Activated T-cell treated with anti-CD3 and anti-CD28 coated beads, Interleukin-2, amount 50 U/mL, for 48 hours (primary cell): ENCODE measurements at regions not wholly inside any gene's neighbourhood (a gene's known extent, or its start where the extent isn't known, plus 50 kb on each side); places are given as distances from the start of the nearest gene placed in this dataset.
"Not testable (repeated sequence)": the region's sequence is repeated elsewhere in the genome, so short reads cannot be mapped to it uniquely, and the experiment has no call there.

Experiments
- DNase-seq, 2 experiments: peaks; one replicate each; pipeline ENCODE4 v3.0.0-alpha.2; 2020

DNA sequence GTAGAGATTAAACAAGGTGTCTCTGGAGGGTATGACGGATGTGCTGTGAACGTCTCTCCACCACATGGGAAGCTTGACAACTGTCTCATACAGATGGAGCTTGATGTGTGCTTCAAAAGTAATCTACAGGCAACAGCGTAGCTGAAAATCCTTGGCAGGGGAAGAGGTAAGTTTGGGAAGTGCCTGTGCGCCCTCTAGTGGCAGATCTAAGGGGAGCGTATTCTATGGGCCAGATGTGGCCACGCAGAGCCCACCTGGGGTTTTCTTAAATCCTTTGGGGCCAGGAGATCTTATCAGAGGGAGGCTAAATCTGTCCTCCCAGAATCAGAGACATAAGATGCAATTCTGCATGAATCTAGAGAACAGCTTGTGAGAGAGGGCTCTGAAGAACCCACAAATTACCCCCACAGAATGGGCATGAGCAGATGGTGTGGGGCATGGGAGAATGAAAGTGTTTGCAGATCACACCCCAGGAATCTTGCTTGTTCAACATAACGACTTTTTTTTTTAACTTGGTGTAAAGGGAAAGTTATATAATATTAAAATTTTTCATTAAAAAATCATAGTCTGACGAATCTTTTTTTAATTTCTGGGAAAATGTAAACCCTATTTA lies 91.2 kb upstream of the MPP7 start:
- peak; percentile 74 to 77 for DNase-seq

DNA sequence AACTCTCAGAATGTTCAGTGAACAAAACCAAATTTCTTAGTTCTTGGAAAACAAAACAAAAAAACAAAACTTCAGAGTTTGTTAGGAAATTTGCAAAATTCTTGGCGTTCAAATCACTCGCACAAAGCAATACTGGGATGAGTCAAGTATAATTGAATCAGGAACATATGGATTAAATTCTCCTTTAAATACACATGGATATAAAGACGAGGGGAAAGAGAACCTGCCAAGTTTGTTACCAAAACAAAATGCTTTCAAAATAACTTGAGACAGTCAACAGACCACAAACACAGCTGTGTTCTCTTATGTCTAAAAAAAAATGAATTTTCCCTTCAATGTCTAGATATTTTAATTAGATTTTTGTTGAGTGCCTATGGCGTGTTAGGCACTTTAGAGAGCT lies 93.5 kb upstream of the MPP7 start:
- no peak for DNase-seq

DNA sequence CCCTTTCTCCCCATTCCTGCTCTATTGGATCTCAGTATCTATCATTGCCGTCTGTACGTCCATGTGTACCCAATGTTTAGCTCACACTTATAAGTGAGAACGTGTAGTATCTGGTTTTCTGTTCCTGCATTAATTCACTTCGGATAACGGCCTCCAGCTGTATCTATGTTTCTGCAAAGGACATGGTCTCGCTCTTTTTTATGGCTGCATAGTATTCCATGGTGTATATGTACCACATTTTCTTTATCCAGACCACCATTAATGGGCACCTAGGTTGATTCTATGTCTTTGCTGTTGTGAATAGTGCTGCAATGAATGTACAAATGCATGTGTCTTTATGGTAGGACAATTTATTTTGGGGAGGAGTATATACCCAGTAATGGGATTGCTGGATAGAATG lies 94.4 kb upstream of the MPP7 start:
- DNase-seq = no peak

DNA sequence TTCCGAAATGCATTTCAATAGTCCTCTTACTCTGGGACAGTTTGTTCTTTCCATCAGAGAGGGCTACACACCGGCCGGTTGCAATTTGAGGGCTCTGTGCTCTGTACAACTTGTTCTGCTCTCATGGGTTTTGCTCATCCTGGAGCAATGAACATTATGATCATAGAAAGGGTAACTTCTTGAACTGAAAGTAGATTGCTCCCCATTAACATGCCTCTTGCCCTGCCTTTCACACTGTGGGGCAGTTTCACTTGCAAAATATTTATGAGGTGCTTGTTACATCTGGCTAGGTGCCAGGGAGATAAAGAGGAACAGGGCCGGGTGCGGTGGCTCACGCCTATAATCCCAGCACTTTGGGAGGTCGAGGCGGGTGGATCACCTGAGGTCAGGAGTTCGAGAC lies 97.3 kb upstream of the MPP7 start:
- DNase-seq = no peak

DNA sequence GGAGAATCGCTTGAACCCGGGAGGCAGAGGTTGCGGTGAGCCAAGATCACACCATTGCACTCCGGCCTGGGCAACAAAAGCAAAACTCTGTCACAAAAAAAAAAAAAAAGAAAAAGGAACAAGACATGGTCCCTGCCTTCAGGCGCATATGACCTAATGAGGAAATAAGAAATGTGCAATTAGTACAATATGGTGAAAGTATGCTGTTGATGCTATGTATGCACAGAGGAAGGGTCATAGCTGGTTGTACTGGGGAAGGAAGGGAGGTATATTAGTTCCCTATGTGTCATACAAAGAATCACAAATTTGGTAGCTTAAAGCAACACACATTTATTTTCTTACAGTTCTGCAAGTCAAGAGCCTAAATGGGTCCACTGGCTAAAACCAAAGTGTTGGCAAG lies 97.8 kb upstream of the MPP7 start:
- DNase-seq = no peak

DNA sequence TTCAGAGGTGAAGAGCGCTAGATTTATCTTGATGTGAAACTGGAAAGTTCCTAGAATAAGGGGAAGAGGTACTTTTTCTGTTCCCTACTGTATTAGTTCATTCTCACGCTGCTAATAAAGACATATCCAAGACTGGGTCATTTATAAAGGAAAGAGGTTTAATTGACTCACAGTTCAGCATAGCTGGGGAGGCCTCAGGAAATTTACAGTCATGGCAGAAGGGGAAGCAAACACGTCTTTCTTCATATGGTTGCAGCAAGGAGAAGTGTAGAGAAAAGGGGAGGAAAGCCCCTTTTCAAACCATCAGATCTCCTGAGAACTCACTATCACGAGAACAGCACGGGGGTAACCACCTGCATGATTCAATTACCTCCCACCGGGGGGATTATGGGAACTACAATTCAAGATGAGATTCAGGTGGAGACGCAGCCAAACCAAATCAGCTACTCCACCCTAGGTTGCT lies 99.8 kb upstream of the MPP7 start:
- DNase-seq = not testable (repeated sequence)

DNA sequence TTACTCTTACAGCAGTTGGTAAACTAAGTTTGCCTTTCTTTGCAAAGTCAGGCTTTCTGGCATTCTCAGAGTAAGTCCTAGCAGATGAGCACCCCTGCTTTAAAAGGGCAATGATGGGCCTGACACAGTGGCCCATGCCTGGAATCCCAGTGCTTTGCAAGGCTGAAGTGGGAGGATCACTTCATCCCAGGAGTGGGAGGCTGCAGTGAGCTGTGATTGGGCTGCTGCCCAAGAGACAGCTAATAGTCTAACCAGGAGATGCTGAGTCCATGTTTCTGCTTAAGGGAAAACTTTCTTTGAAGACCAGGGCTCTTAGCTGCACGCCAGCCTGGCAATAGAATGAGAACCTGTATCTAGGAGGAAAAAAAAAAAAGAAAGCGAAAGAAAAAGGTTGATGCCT lies 100.2 kb upstream of the MPP7 start:
- DNase-seq = no peak

DNA sequence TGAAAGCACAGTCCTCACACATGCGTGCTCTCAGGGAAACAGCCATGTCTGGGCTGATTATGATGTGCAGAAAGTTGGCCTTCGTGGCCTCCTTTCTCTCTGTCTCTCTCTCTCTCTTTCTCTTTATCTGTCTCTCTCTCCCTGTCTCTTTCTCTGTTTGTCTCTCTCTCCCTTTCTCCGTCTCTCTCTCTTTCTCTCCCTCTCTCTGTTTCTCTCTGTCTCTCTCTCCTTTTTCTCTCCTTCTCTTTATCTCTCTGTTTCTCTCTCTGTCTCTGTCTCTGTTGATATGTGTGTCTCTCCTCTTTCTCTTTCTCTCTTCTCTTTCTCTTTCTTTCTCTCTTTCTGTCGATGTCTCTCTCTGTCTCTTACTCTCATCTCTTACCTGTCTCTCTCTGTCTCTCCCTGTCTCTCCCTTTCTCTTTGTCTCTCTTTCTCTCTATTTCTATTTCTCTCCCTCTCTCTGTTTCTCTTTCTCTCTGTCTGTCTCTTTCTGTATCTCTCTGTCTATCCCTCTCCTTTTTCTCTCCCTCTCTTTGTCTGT lies 105.4 kb upstream of the MPP7 start:
- no peak for DNase-seq

DNA sequence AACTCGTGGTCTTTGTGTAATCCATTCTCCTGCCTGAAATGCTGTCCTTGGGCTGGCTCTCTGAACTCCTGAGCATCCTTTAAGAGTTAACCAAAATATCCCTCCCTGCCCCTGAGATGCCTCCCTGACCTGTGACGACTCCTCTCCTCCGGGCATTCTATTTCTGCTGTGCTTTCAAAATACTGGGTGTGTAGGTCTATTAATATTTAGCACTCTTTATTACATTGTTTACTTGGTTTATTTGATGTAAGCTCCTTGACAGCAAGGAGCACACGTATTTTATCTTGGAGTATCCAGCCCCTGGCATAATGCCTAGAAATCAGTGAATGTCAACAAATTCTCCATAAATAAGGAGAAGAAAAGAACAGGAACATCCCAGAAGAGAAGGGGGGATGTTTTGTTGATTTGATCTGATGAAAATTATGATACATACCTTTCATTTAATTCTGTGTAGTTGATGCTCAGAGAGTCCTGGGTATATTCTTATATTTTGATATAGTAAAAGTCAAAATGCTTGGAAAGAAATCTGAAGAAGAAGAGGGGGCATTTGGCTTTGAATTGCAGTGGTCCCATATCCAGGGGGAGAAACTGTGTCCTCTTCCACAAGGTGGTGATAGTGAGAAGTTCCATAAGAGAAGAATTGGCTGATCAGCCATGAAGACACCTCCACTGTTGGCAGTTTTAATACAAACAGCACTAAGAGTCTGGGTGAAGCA lies 107.7 kb upstream of the MPP7 start:
- DNase-seq = no peak

DNA sequence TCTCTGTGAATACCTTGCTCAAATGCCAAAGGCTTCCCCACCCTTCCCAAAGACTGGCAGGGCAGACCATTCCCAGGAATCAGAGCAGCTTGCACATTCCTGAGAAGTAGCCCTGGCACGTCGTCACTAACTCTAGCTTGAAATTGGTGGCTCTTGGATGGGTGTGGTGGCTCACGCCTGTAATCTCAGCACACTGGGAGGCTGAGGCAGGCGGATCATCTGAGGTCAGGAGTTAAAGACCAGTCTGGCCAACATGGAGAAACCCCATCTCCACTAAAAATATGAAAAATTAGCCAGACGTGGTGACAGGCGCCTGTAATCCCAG lies 108.2 kb upstream of the MPP7 start:
- DNase-seq = no peak

DNA sequence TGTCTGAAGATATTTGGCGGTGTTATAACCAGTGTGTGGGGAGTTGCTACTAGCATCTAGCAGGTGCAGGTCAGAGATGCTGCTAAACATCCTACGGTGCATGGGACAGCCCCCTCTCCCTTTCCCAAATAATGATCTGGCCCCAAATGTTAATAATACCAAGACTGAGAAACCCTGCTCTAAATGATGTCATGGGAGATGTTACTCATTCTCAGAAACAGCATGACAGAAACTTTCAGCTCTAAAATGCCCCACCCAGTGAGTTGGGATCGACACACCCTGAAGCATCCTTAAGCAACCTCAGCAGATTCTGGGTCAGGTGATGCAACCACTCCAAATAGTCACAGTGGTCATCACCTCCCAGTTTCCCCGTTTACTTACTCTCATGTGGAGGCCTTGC lies 108.8 kb upstream of the MPP7 start:
- DNase-seq = peak; percentile 27 to 43

DNA sequence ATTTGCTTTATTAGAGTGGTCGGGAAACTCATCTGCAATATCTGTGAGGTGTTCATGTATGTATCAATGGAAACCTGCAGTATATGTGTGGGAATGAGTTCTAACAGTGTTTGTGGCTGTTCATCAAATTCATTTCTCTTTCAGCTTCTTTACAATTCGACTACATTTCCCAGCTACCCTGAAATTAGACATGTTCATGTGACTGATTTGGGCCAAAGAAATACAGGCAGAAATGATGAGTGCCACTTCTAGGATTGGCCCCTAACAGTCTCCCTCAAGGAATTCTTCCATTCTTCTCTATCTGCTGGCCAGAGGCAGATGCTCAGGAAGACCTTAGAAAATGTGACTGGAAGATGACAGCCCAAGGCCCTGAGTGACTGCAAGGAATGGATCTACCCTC lies 114.8 kb upstream of the WAC start:
- no peak for DNase-seq

DNA sequence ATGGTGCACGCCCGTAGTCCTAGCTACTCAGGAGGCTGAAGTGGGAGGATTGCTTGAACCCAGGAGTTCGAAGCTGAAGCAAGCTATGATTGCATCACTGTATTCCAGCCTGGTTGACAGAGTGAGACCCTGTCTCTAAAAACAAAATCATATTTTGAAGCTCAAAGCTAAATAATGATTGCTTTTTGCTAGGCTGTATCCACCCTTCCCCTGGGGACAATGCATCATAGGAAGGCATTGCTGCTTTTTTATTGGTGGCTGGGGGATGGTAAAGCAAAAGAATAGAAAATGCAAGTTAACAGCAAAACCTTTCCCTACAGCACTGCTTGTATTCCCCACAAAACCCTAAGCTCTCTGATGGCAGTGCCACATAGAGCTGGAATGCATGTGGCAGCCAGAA lies 107.5 kb upstream of the WAC start:
- no peak for DNase-seq

DNA sequence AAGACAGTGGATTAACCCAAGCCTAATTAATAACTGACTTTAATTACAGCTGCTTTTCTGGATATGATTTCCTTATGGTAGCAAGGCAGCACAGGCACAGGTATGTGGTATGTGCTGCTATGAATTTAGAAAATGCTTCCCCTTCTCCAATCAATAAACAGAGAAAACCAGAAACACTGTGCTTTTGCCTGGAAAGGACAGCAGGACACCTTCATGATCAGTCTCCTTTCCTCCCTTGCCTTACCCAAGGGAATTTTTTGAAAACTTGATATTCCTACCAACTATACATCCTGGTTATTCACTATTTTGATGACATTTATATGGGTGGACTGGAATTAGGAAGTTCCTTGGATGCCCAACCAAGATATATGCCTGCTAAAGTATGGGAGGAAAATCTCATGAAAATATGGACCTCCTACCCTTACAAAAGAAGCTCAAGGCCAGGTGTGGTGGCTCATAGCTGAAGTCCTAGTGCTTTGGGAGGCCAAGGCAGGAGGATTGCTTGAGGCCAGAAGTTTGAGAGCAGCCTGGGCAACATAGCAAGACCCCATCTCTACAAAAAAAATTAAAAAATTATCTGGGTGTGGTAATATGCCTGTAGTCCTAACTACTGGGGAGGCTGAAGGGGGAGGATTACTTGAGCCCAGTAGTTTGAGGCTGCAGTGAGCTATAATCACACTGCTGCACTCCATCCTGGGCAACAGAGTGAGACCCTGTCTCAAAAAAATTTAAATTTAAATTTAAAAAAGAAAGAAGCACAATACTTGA lies 106.3 kb upstream of the WAC start:
- DNase-seq = no peak

DNA sequence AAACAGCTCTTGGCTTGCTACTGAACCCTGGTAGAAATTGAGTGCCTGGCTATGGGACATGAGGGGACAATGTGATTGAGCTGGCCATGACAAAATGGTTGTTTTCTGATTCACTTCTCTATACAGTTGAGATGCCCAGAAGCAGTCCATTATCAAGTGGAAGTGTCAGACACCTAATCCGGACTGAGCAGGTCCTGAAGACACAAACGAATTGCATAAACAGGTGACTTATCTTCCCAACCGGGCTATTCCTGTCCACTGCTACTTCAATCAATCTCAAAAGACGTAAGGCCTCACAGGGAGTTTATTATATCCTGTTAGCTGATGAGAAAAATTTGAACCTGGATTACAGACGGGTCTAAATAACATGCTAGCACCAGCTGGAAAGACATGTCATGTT lies 105.5 kb upstream of the WAC start:
- no peak for DNase-seq

DNA sequence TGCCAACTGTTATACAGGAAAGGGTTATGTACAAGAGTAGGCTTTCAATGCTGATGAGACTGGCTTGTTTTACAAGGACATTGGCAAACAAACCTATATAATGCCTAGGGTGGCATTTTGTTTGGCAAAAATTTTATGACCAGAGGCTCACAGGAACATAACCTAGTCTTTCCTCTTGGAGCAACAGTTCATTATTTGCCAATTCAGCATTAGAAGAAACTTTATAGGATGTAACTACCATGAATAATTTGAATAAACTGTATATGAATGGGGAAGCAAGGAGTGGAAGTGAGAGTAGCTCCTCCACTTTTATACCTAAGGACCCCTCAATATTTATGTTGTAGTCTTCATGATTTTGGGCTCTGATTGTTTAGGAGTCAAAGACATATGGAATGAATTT lies 103.9 kb upstream of the WAC start:
- DNase-seq = no peak

DNA sequence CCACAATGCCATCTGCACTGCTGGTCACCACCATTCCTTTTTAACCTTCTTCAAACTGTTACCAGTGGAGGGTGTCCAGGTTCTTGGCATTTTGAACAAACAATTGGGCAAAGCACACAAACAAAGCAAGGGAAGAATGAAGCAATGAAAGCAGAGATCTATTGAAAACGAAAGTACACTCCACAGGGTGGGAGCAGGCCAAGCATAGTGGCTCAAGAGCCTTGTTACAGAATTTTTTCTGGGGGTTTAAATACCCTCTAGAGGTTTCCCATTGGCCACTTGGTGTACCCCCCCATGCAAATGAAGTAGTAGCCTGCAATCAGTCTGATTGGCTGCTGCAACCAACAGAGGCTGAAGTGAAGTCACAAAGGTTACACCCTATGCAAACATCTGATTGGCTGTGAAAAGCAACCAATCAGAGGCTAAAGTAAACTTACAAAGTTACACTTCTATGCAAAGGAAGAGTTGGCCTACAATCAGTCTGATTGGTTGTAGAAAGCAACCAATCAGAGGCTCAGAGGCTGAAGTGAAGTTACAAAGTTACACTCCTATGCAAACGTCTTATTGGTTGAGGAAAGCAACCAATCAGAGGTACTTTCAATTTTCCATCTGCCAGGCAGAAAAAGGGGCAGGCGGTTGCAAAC lies 103.2 kb upstream of the WAC start:
- DNase-seq = no peak

DNA sequence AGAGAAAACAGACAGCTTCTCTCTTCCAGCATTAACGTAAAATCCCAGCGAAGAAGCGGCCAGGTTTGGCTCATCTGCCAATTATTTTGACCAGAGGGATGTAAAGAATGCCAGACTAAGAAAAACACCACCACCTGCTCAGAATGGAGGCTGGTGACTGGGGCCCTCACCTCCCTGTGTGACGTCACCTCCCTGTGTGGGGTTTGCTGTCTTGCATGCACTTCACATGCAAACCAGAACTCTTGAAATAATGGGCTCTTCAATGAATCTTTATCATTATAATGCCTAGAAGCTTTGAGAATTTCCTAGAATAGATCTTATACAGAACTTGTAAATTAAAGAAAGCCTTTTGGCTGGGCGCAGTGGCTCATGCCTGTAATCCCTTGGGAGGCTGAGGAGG lies 101.8 kb upstream of the WAC start:
- no peak for DNase-seq

DNA sequence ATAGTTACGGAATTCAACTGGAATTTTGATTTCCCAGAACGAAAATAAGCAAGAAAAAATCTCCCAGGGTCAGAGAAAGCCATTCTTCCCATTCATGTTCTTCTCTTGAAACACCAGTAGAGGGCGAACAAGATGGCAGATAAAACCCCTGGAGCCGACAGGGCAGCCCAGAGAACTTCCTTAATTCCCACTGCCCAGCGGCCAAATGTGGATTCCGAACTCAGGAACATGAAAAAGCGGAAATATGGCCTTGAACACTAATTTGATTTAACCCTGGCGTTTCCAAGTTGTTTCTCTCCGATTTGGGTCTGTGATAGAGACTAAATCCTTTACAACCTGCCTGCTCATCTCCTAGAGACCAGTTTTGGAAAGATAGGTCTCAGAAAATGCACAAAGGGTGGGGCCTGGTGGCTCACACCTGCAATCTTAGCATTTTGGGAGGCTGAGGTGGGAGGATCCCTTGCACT lies 100.7 kb upstream of the WAC start:
- peak; percentile 35 to 43 for DNase-seq

DNA sequence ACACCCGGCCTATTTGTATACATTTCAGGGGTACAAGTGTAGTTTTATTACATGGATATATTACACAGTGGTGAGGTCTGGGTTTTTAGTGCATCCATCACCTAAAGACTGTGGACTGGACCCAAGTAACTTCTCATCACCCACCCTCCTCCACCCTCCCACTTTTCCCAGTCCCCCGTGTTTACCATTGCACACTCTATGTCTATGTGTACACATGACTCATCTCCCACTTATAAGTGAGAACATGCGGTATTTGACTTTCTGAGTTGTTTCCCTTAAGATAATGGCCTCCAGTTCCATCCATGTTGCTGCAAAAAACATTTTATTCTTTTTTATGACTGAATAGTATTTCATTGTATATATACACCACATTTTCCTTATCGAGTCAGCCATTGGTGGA lies 98.9 kb upstream of the WAC start:
- DNase-seq = no peak

DNA sequence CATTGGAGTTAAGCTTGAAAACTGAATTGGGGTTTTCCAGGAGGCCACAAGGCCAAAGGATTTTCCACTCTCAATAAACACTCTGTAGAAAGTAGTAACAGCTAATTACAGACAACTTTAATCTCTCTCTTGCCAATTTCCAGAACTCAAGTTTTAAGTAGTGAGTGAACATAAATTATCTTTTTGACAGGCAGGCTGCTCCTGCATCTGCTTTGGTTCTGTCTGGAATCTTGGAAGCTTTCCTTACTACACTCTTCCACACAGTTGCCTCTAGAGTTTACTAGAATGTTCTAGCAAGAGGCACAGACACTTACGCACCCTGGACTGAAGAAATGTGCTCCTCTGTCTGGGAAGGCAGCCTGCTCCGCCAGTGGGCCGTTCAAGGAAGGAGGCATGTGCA lies 90.5 kb upstream of the WAC start:
- no peak for DNase-seq

DNA sequence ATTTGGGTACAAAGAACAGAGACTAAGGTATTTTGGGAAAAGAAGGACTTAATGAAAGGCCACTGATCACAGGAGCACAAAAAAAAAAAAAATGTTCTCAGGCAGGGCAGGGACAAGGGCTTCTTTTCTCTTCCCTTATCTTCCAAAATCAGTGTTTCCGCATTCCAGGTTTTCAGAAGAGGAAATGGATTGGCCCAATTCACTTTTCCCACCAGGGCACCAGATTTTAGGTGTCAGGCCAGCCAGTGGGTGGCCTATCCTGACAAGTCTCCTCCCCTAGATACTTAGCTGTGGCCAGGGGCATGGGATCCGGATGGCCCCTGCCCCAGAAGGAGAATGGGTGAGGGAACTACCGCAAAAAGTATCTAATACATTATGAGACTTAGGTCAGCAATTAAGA lies 88.9 kb upstream of the WAC start:
- no peak for DNase-seq

DNA sequence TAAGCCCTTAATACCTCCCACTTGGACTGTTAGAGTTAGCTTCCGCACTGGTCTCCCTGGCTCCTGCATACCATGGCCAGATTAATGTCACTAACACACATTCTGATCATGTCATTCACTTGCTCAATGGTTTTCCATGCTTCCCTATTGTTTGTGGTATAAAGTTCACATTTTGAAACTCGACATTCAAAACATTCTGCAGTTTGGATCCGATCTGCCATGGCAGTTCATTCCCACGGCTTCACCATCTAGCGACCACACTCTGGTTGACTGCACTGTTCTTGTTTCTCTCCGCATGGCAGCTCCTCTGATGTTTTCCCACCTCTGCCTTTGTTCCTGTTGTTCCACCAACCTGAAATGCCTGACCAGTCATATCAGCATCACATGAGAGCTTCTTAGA lies 87.4 kb upstream of the WAC start:
- no peak for DNase-seq

DNA sequence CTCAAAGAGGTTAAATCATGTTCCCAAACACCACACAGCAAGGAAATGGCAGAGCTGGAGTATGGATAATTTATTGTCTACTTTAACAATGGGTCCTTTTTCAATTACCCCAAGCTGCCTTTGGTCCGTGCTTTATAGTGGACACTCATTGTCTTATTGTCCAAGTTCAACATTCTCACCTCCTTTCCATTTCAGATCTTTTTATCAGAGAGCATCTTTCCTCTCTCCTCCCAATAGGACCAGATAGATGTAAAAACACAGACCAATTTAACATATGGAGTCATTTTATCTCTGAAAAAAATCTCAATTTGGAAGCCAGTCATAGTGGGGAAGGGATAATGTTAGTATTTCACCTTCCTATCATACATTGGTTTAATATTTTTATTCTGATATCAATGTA lies 83.5 kb upstream of the WAC start:
- no peak for DNase-seq
